NT2/D1 (cell line): ENCODE measurements at regions not wholly inside any gene's neighbourhood (a gene's known extent, or its start where the extent isn't known, plus 50 kb on each side); places are given as distances from the start of the nearest gene placed in this dataset.

Experiments used
- SUZ12 ChIP-seq: IDR thresholded peaks from 2 replicates; pipeline ENCODE4 v1.6.1; 2011; ENCODE audit not compliant: insufficient read length, insufficient read depth; ENCODE audit errors: extremely low read depth
- YY1 ChIP-seq: IDR thresholded peaks from 2 replicates; pipeline ENCODE4 v1.6.1; 2011; ENCODE audit not compliant: insufficient read length, insufficient read depth

DNA sequence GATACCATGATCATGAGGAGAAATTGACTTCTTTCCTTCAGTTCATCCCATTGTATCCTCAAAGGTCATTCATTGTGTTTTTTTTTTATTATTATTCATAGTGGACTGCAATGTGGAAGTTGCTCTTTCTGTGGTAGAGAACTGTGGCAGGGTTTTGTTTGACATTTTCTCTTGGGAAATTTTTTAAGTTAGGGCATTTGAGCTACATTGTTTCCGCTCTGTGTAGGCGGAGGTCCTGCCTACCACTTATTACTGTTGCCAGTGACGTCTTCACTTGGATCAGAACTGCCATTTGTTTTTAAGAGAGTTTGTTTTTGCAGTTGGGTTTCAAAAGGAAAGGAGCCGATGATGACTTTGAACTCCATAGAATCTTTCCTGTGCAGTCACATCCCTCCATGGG, 287.4 kb upstream of the FMN2 start:
- no peak for TF ChIP-seq YY1
- TF ChIP-seq SUZ12, result no peak
